GM23338 (cell line): ENCODE measurements at regions not wholly inside any gene's neighbourhood (a gene's known extent, or its start where the extent isn't known, plus 50 kb on each side); places are given as distances from the start of the nearest gene placed in this dataset.

Source experiments
- ATAC-seq: fragments of 200-7000 bp; cut with Tn5 transposase; 3 replicates; pipeline ENCODE4 v1.9.1; 2020
- DNase-seq: peaks from one replicate; pipeline ENCODE4 v3.0.0-alpha.2; 2015; ENCODE audit warnings: low spot score
- H2AFZ ChIP-seq: fragments of 200-600 bp; sonication (generic); 2 replicates; pipeline ENCODE4 v1.8.0; 2016; ENCODE audit warnings: antibody characterized with exemption, mild to moderate bottlenecking, moderate library complexity
- H3F3A ChIP-seq: fragments of 200-600 bp; sonication (generic); replicated peaks from 2 replicates; pipeline ENCODE4 v1.8.0; 2017; ENCODE audit warnings: antibody characterized with exemption, mixed run types, low read depth
- H3K27ac ChIP-seq: fragments of 200-600 bp; sonication (generic); 2 replicates; pipeline ENCODE4 v1.6.1; 2016; ENCODE audit warnings: low read depth
- H3K27me3 ChIP-seq: fragments of 200-600 bp; sonication (generic); 2 replicates; pipeline ENCODE4 v1.8.0; 2016; ENCODE audit warnings: mild to moderate bottlenecking, mixed run types, moderate library complexity; ENCODE audit not compliant: insufficient read depth
- H3K36me3 ChIP-seq: fragments of 200-600 bp; sonication (generic); 2 replicates; pipeline ENCODE4 v1.8.0; 2016; ENCODE audit warnings: mild to moderate bottlenecking; ENCODE audit not compliant: insufficient read depth
- H3K4me1 ChIP-seq: fragments of 200-600 bp; sonication (generic); 2 replicates; pipeline ENCODE4 v1.8.0; 2016; ENCODE audit warnings: mild to moderate bottlenecking, moderate library complexity; ENCODE audit not compliant: insufficient read depth
- H3K4me2 ChIP-seq: fragments of 200-600 bp; sonication (generic); 2 replicates; pipeline ENCODE4 v1.7.1; 2017; ENCODE audit warnings: mixed run types
- H3K4me3 ChIP-seq: fragments of 200-600 bp; sonication (generic); 2 replicates; pipeline ENCODE4 v1.6.1; 2016; ENCODE audit warnings: mixed run types
- H3K79me2 ChIP-seq: fragments of 200-600 bp; sonication (generic); replicated peaks from 2 replicates; pipeline ENCODE4 v1.8.0; 2017; ENCODE audit warnings: mild to moderate bottlenecking; ENCODE audit not compliant: insufficient read depth
- H3K9me2 ChIP-seq: fragments of 200-600 bp; sonication (generic); 2 replicates; pipeline ENCODE4 v1.8.0; 2017; ENCODE audit not compliant: insufficient read depth
- H4K20me1 ChIP-seq: fragments of 200-600 bp; sonication (generic); replicated peaks from 2 replicates; pipeline ENCODE4 v1.8.0; 2017; ENCODE audit warnings: mild to moderate bottlenecking; ENCODE audit not compliant: insufficient read depth
- H3K27ac Mint-ChIP-seq: 2 replicates; pipeline ENCODE4 v1.8.0; 2020; ENCODE audit warnings: inconsistent platforms, mild to moderate bottlenecking, moderate library complexity, mixed read lengths
- H3K27me3 Mint-ChIP-seq: 3 replicates; pipeline ENCODE4 v1.8.0; 2022; ENCODE audit warnings: low read depth, mild to moderate bottlenecking, moderate library complexity, mixed read lengths, inconsistent platforms; ENCODE audit not compliant: insufficient read depth, poor library complexity
- H3K36me3 Mint-ChIP-seq: 3 replicates; pipeline ENCODE4 v1.8.0; 2021; ENCODE audit warnings: low read depth, mild to moderate bottlenecking, inconsistent platforms, moderate library complexity, mixed read lengths
- H3K4me1 Mint-ChIP-seq: 3 replicates; pipeline ENCODE4 v1.8.0; 2020; ENCODE audit warnings: mild to moderate bottlenecking, inconsistent platforms, mixed read lengths
- H3K4me3 Mint-ChIP-seq: 3 replicates; pipeline ENCODE4 v1.8.0; 2021; ENCODE audit warnings: moderate library complexity, mild to moderate bottlenecking, inconsistent platforms, mixed read lengths
- H3K9me3 Mint-ChIP-seq: 3 replicates; pipeline ENCODE4 v1.8.0; 2020; ENCODE audit warnings: moderate library complexity, mild to moderate bottlenecking, inconsistent platforms, mixed read lengths
- CREB1 ChIP-seq: fragments of 250-450 bp; sonication (Bioruptor Pico); IDR thresholded peaks from 2 replicates; pipeline ENCODE4 v1.5.0; 2020; ENCODE audit warnings: low read depth, mild to moderate bottlenecking, moderate library complexity
- CTCF ChIP-seq, 2 experiments: fragments of 200-600 bp in 1 of 2; sonication (generic) in 1 of 2; conservative IDR thresholded peaks; 2 replicates each; pipeline versions ENCODE4 v1.5.1 to v1.6.1; 2016 to 2017; ENCODE audit warnings: antibody characterized with exemption in 2 of 2, low read depth in 2 of 2, mild to moderate bottlenecking in 2 of 2, moderate library complexity in 1 of 2
- ETS1 ChIP-seq: IDR thresholded peaks from 2 replicates; pipeline ENCODE4 v1.6.1; 2016; ENCODE audit warnings: antibody characterized with exemption
- EZH2 ChIP-seq: fragments of 200-600 bp; sonication (generic); IDR thresholded peaks from one replicate; pipeline ENCODE4 v1.8.0; 2017; ENCODE audit warnings: antibody characterized with exemption, mild to moderate bottlenecking, low read depth; ENCODE audit not compliant: unreplicated experiment
- JUNB ChIP-seq: IDR thresholded peaks from one replicate; pipeline ENCODE4 v1.6.1; 2016; ENCODE audit warnings: antibody characterized with exemption; ENCODE audit not compliant: unreplicated experiment
- STAT1 ChIP-seq: IDR thresholded peaks from one replicate; pipeline ENCODE4 v1.6.1; 2016; ENCODE audit warnings: antibody characterized with exemption; ENCODE audit not compliant: unreplicated experiment
- ZNF114 ChIP-seq: fragments of 250-450 bp; sonication (Bioruptor Pico); IDR thresholded peaks from 2 replicates; pipeline ENCODE4 v1.5.0; 2020; ENCODE audit warnings: mild to moderate bottlenecking, moderate library complexity
- ZNF462 ChIP-seq: fragments of 250-450 bp; sonication (Bioruptor Pico); IDR thresholded peaks from 2 replicates; pipeline ENCODE4 v1.5.0; 2020; ENCODE audit warnings: mild to moderate bottlenecking, moderate library complexity

GRCh38 chr1:14163246-14163645 is 435.2 kb upstream of the KAZN start (continued):
- no peak for TF ChIP-seq ZNF114 (CRISPR knock-in tag)
- TF ChIP-seq EZH2: no peak
- no peak for TF ChIP-seq ETS1
- TF ChIP-seq CREB1 (CRISPR knock-in tag): no peak
- no peak for TF ChIP-seq CTCF (conservative IDR thresholded peaks at IDR 0.05; ENCODE audit: low read depth in 2 of 2)
- no peak for TF ChIP-seq STAT1
- no peak for TF ChIP-seq JUNB

- ATAC-seq (no peak; the same call in 2 of the 3 replicates), DNase-seq (peak; percentile 23)
- peaks cover 11% of the 10 kb centered on the region for H3K4me1 Mint-ChIP-seq
- peaks cover 8% of the 10 kb centered on the region for H3K27me3 Mint-ChIP-seq
- H4K20me1 ChIP-seq: no peaks in the 10 kb centered on the region
- H3K9me2 ChIP-seq: peaks cover 10% of the 10 kb centered on the region; the same call in 1 of the 2 replicates
- H3K36me3 Mint-ChIP-seq: peaks cover 13% of the 10 kb centered on the region; the same call in 2 of the 3 replicates
- peaks cover 16% of the 10 kb centered on the region for H3K9me3 Mint-ChIP-seq
- TF ChIP-seq ZNF114 (CRISPR knock-in tag): no peak
- no peak for TF ChIP-seq ZNF462 (CRISPR knock-in tag)
- 0 out of 2 replicates have a peak overlapping the region, but pooled peaks have one; percentile 34 for H3K4me2 ChIP-seq
- no peak overlapping the region for H3K27ac Mint-ChIP-seq
- no peak overlapping the region for H3K27ac ChIP-seq
- H2AFZ ChIP-seq: peak overlapping the region; percentile 66
- H3K36me3 ChIP-seq: 0 out of 2 replicates have a peak, but pooled peaks cover 3% of the 10 kb centered on the region
- no peaks in the 10 kb centered on the region for H3K79me2 ChIP-seq
- no peak overlapping the region for H3K4me3 Mint-ChIP-seq
- no peaks in the 10 kb centered on the region for H3F3A ChIP-seq
- H3K27me3 ChIP-seq: no peaks in the 10 kb centered on the region
- H3K4me3 ChIP-seq: no peak overlapping the region
- H3K4me1 ChIP-seq: peaks cover 15% of the 10 kb centered on the region
These were observed 433.1 kb upstream of the KAZN start for GRCh38 chr1:14165371-14165801.
